Spleen (tissue), 11 donors: ENCODE measurements at regions not wholly inside any gene's neighbourhood (a gene's known extent, or its start where the extent isn't known, plus 50 kb on each side); places are given as distances from the start of the nearest gene placed in this dataset.
"Not testable (repeated sequence)": the region's sequence is repeated elsewhere in the genome, so short reads cannot be mapped to it uniquely, and the experiment has no call there.

Experiments used
- DNase-seq: peaks from one replicate; pipeline ENCODE4 v3.0.0-alpha.2; 2020
- H3K27ac ChIP-seq, 8 donors: fragments of 200-600 bp; sonication (generic) in 7 of 8; 1 replicate in 4 of 8; 2 replicates in 4 of 8; pipeline versions ENCODE4 v1.5.0 to v1.8.0; 2016 to 2021; ENCODE audit warnings: inconsistent platforms in 4 of 8, mild to moderate bottlenecking in 4 of 8, moderate library complexity in 1 of 8
- H3K27me3 ChIP-seq, 7 donors: fragments of 200-600 bp; sonication (generic) in 6 of 7; replicated peaks in 1 of 7; 1 replicate in 4 of 7; 2 replicates in 3 of 7; pipeline versions ENCODE4 v1.5.0 to v1.8.0; 2016 to 2021; ENCODE audit warnings: inconsistent platforms in 3 of 7, mild to moderate bottlenecking in 1 of 7
- H3K36me3 ChIP-seq, 6 donors: fragments of 200-600 bp; sonication (generic) in 5 of 6; 1 replicate in 4 of 6; 2 replicates in 2 of 6; pipeline versions ENCODE4 v1.5.0 to v1.8.0; 2016 to 2021; ENCODE audit warnings: inconsistent platforms in 2 of 6
- H3K4me1 ChIP-seq, 6 donors: fragments of 200-600 bp; sonication (generic) in 5 of 6; 1 replicate in 3 of 6; 2 replicates in 3 of 6; pipeline versions ENCODE4 v1.5.0 to v1.8.0; 2016 to 2021; ENCODE audit warnings: inconsistent platforms in 3 of 6
- H3K4me3 ChIP-seq, 8 donors: fragments of 200-600 bp; sonication (generic) in 7 of 8; 1 replicate in 4 of 8; 2 replicates in 4 of 8; pipeline versions ENCODE4 v1.5.0 to v1.8.0; 2016 to 2021; ENCODE audit warnings: inconsistent platforms in 4 of 8, mild to moderate bottlenecking in 4 of 8, moderate library complexity in 2 of 8
- H3K9me3 ChIP-seq, 8 donors: fragments of 200-600 bp; sonication (generic) in 7 of 8; 1 replicate in 4 of 8; 2 replicates in 4 of 8; pipeline versions ENCODE4 v1.5.0 to v1.8.0; 2016 to 2021; ENCODE audit warnings: inconsistent platforms in 4 of 8
- POLR2A ChIP-seq, 3 donors: fragments of 450-650 bp; IDR thresholded peaks; one replicate each; pipeline ENCODE4 v1.5.1; 2017; ENCODE audit warnings: antibody characterized with exemption in 3 of 3, mild to moderate bottlenecking in 1 of 3
- POLR2AphosphoS5 ChIP-seq, 3 donors: sonication (generic); formaldehyde crosslinking; IDR thresholded peaks; one replicate each; pipeline ENCODE4 v1.5.1; 2017; ENCODE audit warnings: antibody characterized with exemption in 3 of 3
- WGBS, 5 donors: extraction: QIAGEN DNeasy Blood & Tissue Kit in 3 of 5; methylation state at CpG; one replicate each; pipeline versions ENCODE4 v1.1.5 to v1.1.7; 2013 to 2018; 5-methylcytosine and 5-hydroxymethylcytosine counted together
- intact Hi-C: fragments of 100-400 bp; cut with DNase I; formaldehyde crosslinking; loops from one replicate; pipeline ENCODE4 v1.15.0; 2023; ENCODE audit warnings: low total_unique reads
- TF ChIP-seq, protein P1 (sequence below), 11 experiments: fragments of 200-600 bp in 7 of 11; fragments of 450-650 bp in 4 of 11; sonication (generic) in 4 of 11; IDR thresholded peaks in 8 of 11; conservative IDR thresholded peaks in 3 of 11; 1 replicate in 7 of 11; 2 replicates in 4 of 11; pipeline versions ENCODE4 v1.4.0 to v1.8.0; 2016 to 2021; ENCODE audit warnings: antibody characterized with exemption in 11 of 11, inconsistent platforms in 4 of 11, mild to moderate bottlenecking in 1 of 11
- donor health status: healthy with polysubstance abuse.
- donor health status: DM: no; HTN: no; CAD: no; lungs with moderate emphysema.
- donor health status: DM: no; HTN: no; CAD: no.
- donor health status: Bipolar disorder and iron deficiency.
- donor health status: healthy.
- donor health status: DM: no; HTN: no; CAD: no.
- donor health status: DM: yes; HTN: yes; CAD: no.

DNA sequence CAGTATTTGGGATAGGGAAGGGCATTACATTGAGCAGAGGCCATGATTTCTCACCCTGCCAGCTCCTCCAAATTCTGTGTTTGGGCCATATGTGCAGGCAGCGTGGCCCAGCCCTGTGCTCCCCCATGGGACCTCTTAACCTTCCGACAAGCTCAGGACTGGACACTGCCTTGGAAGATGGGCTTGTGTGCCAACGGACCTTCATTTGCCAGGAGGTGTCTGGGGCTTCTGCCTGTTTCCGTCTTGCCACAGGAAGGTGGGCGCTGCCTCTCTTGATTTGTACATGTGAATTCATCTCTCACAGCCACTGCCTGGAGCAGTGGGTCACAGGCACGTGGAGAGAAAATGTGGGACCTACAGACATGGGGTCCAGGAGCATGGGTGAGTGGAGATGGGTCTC is 272.6 kb downstream of the CCSER2 start:
- no peak for DNase-seq
- no peaks in the 10 kb centered on the region for H3K36me3 ChIP-seq
- 72 to 83% (median 77%) methylated on average over 6 of the region's 6 CpGs for WGBS, 5 donors
- peaks cover 0 to 15% (median 0%) of the 10 kb centered on the region in 8 donors for H3K9me3 ChIP-seq
- H3K27ac ChIP-seq: no peak overlapping the region
- H3K4me1 ChIP-seq: no peaks in the 10 kb centered on the region
- intact Hi-C loops: no loop called here
- H3K27me3 ChIP-seq: peaks cover 0 to 42% (median 0%) of the 10 kb centered on the region in 7 donors
- no peak overlapping the region for H3K4me3 ChIP-seq
- no peak for TF ChIP-seq POLR2A (IDR thresholded peaks at IDR 0.05)
- TF ChIP-seq POLR2AphosphoS5 (IDR thresholded peaks at IDR 0.05): no peak
- TF ChIP-seq, protein P1, sequence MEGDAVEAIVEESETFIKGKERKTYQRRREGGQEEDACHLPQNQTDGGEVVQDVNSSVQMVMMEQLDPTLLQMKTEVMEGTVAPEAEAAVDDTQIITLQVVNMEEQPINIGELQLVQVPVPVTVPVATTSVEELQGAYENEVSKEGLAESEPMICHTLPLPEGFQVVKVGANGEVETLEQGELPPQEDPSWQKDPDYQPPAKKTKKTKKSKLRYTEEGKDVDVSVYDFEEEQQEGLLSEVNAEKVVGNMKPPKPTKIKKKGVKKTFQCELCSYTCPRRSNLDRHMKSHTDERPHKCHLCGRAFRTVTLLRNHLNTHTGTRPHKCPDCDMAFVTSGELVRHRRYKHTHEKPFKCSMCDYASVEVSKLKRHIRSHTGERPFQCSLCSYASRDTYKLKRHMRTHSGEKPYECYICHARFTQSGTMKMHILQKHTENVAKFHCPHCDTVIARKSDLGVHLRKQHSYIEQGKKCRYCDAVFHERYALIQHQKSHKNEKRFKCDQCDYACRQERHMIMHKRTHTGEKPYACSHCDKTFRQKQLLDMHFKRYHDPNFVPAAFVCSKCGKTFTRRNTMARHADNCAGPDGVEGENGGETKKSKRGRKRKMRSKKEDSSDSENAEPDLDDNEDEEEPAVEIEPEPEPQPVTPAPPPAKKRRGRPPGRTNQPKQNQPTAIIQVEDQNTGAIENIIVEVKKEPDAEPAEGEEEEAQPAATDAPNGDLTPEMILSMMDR (IDR thresholded peaks at IDR 0.05 in 8 of 11, conservative IDR thresholded peaks at IDR 0.05 in 3 of 11): no peak

DNA sequence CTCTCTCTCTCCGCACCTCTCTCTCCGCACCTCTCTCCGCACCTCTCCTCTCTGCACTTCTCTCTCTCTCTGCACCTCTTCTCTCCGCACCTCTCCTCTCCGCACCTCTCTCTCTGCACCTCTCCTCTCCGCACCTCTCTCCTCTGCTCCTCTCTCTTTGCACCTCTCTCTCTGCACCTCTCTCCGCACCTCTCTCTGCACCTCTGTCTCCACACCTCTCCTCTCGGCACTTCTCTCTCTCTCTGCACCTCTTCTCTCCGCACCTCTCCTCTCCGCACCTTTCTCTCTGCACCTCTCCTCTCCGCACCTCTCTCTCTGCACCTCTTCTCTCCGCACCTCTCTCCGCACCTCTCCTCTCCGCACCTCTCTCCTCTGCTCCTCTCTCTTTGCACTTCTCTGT is 274.2 kb downstream of the CCSER2 start:
- DNase-seq, H3K36me3 ChIP-seq, intact Hi-C loops, H3K9me3 ChIP-seq, H3K27ac ChIP-seq, H3K4me1 ChIP-seq, H3K4me3 ChIP-seq: not testable (repeated sequence)
- H3K27me3 ChIP-seq: peaks cover 0 to 40% (median 0%) of the 10 kb centered on the region in 7 donors
- WGBS, 5 donors: 78 to 87% (median 85%) methylated on average over 14 of the region's 14 CpGs

DNA sequence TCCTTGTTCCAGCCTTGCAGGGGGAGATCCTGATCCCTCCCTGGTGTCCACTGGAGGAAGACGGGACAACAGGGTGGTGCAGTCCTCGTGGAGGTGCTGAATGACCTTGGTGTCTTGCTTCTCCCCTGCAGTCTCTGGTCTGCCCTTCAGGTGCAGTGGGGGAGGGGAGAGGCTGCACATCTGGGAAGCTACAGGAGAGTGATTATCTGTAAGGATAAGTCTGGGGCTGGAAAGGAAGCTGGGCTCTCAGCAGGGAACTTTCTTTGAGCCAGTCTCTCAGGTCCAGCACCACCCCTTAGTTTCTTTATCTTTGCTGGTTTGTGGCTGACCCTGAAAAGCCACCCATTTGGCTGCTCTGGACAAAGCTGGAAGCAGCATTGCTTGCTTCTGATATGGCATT is 275.6 kb downstream of the CCSER2 start:
- no peaks in the 10 kb centered on the region for H3K36me3 ChIP-seq
- H3K27me3 ChIP-seq: peaks cover 0 to 47% (median 0%) of the 10 kb centered on the region in 7 donors
- TF ChIP-seq POLR2A (IDR thresholded peaks at IDR 0.05) (no peak), POLR2AphosphoS5 (IDR thresholded peaks at IDR 0.05) (no peak)
- TF ChIP-seq, protein P1 (IDR thresholded peaks at IDR 0.05 in 8 of 11, conservative IDR thresholded peaks at IDR 0.05 in 3 of 11): no peak
- no peak overlapping the region for H3K27ac ChIP-seq
- no peaks in the 10 kb centered on the region for H3K4me1 ChIP-seq
- no peak overlapping the region for H3K4me3 ChIP-seq
- DNase-seq: no peak
- intact Hi-C loops: no loop called here
- no peaks in the 10 kb centered on the region for H3K9me3 ChIP-seq
- WGBS, 5 donors: 0 to 32% (median 23%) methylated on average over 1 to 2 of the region's 2 CpGs

DNA sequence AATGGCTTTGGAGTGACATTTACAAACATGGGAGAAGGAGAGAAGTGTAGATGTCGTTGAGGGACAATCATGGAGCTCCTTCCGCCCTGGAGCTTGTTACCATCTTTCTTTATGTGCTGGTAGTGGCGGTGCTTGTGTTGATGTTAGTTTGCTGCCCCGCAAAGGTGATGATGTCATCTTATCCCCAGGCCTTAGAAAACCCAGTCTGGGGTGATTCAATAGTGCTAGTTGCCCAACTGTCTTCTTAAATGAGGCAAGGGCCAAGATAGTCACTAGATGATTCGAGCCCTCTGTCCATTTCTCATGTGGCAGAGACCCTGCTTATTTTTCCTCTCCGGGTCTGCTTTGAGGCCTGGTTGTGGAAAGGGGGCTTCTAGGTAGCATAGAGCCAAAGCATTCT is 277.4 kb downstream of the CCSER2 start:
- no peak for TF ChIP-seq POLR2AphosphoS5 (IDR thresholded peaks at IDR 0.05)
- no peak for TF ChIP-seq POLR2A (IDR thresholded peaks at IDR 0.05)
- TF ChIP-seq, protein P1 (IDR thresholded peaks at IDR 0.05 in 8 of 11, conservative IDR thresholded peaks at IDR 0.05 in 3 of 11): no peak
- H3K36me3 ChIP-seq: no peaks in the 10 kb centered on the region
- no peak for DNase-seq
- no peak overlapping the region for H3K27ac ChIP-seq
- H3K4me1 ChIP-seq: no peaks in the 10 kb centered on the region
- WGBS, 5 donors: 80 to 87% (median 85%) methylated on average over 6 of the region's 6 CpGs
- H3K4me3 ChIP-seq: no peak overlapping the region
- H3K27me3 ChIP-seq: peaks cover 0 to 54% (median 0%) of the 10 kb centered on the region in 7 donors
- H3K9me3 ChIP-seq: no peaks in the 10 kb centered on the region
- intact Hi-C loops: no loop called here

DNA sequence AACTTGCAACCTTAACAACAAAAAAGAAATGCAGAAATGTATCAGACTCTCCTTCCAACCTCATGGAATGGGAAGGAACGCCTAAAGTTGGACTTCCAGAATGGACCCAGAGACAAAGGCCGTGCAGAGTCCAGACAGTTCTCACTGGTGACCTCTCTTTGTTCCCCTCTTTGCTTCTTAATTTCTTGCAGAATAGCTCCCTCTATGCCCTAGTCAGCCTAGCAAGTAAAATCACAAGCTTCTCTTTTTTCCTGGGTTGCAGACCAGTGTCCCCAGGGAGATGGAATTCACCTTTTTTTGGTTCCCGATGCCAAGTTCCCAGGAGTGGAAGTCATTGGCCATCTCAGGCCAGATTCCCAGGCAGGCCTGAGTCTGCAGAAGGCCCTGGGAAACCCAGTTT is 278.0 kb downstream of the CCSER2 start:
- intact Hi-C loops: no loop called here
- WGBS, 5 donors: 72 to 90% (median 77%) methylated on average over 3 of the region's 3 CpGs
- TF ChIP-seq, protein P1 (IDR thresholded peaks at IDR 0.05 in 8 of 11, conservative IDR thresholded peaks at IDR 0.05 in 3 of 11): no peak
- TF ChIP-seq POLR2AphosphoS5 (IDR thresholded peaks at IDR 0.05): no peak
- no peak for TF ChIP-seq POLR2A (IDR thresholded peaks at IDR 0.05)
- Histone ChIP-seq H3K9me3 (no peaks in the 10 kb centered on the region), H3K27me3 (peaks cover 0 to 48% (median 0%) of the 10 kb centered on the region in 7 donors), H3K4me3 (no peak overlapping the region), H3K27ac (no peak overlapping the region), H3K4me1 (no peaks in the 10 kb centered on the region), H3K36me3 (no peaks in the 10 kb centered on the region)
- DNase-seq: no peak
